DMS 273 treated with DMSO at 0.1 percent for 48 hours (cell line): ENCODE measurements at regions not wholly inside any gene's neighbourhood (a gene's known extent, or its start where the extent isn't known, plus 50 kb on each side); places are given as distances from the start of the nearest gene placed in this dataset.
"Not testable (repeated sequence)": the region's sequence is repeated elsewhere in the genome, so short reads cannot be mapped to it uniquely, and the experiment has no call there.

ENCODE experiments used
- DNase-seq: peaks from one replicate; lab custom pipeline; 2025; lab: John Stamatoyannopoulos, UW

GRCh38 chr3:177705976-177706823 lies 508.9 kb upstream of the TBL1XR1 start:
- no peak for DNase-seq

GRCh38 chr3:177709470-177709869 lies 512.2 kb upstream of the TBL1XR1 start:
- not testable (repeated sequence) for DNase-seq

GRCh38 chr3:177710506-177710905 lies 513.2 kb upstream of the TBL1XR1 start:
- DNase-seq = no peak

GRCh38 chr3:177711637-177712036 lies 514.4 kb upstream of the TBL1XR1 start:
- no peak for DNase-seq

GRCh38 chr3:177713928-177714900 lies 516.9 kb upstream of the TBL1XR1 start:
- no peak for DNase-seq

GRCh38 chr3:177714945-177715344 lies 517.7 kb upstream of the TBL1XR1 start:
- DNase-seq = no peak

- DNase-seq = no peak
Observed at GRCh38 chr3:177715980-177716379, 518.7 kb upstream of the TBL1XR1 start.

- DNase-seq = not testable (repeated sequence)
Observed at GRCh38 chr3:177720927-177721326, 523.6 kb upstream of the TBL1XR1 start.

GRCh38 chr3:177721864-177722785 lies 524.8 kb upstream of the TBL1XR1 start:
- no peak for DNase-seq

GRCh38 chr3:177724020-177724638 lies 526.8 kb upstream of the TBL1XR1 start:
- DNase-seq = no peak

- no peak for DNase-seq
Observed at GRCh38 chr3:177725165-177725564, 527.9 kb upstream of the TBL1XR1 start.

GRCh38 chr3:177726807-177727206 lies 529.5 kb upstream of the TBL1XR1 start:
- DNase-seq = no peak

- DNase-seq = peak; percentile 40
Observed at GRCh38 chr3:177729956-177730681, 532.8 kb upstream of the TBL1XR1 start.

GRCh38 chr3:177730814-177731213 lies 533.5 kb upstream of the TBL1XR1 start:
- no peak for DNase-seq

- no peak for DNase-seq
Observed at GRCh38 chr3:177731644-177732268, 534.5 kb upstream of the TBL1XR1 start.

- no peak for DNase-seq
Observed at GRCh38 chr3:177733233-177733632, 536.0 kb upstream of the TBL1XR1 start.

GRCh38 chr3:177733936-177734335 lies 536.7 kb upstream of the TBL1XR1 start:
- no peak for DNase-seq

GRCh38 chr3:177735431-177735830 lies 538.1 kb upstream of the TBL1XR1 start:
- DNase-seq = no peak

GRCh38 chr3:177739461-177739860 lies 542.2 kb upstream of the TBL1XR1 start:
- no peak for DNase-seq

GRCh38 chr3:177740254-177740653 lies 543.0 kb upstream of the TBL1XR1 start:
- no peak for DNase-seq
